GM21723 (cell line): ENCODE measurements at regions not wholly inside any gene's neighbourhood (a gene's known extent, or its start where the extent isn't known, plus 50 kb on each side); places are given as distances from the start of the nearest gene placed in this dataset.
"Not testable (repeated sequence)": the region's sequence is repeated elsewhere in the genome, so short reads cannot be mapped to it uniquely, and the experiment has no call there.

Experiments
- ATAC-seq: cut with Tn5 transposase; IDR thresholded peaks from one replicate; pipeline ENCODE4 v1.9.1; 2021; ENCODE audit warnings: mild to moderate bottlenecking, moderate library complexity; ENCODE audit not compliant: unreplicated experiment

DNA sequence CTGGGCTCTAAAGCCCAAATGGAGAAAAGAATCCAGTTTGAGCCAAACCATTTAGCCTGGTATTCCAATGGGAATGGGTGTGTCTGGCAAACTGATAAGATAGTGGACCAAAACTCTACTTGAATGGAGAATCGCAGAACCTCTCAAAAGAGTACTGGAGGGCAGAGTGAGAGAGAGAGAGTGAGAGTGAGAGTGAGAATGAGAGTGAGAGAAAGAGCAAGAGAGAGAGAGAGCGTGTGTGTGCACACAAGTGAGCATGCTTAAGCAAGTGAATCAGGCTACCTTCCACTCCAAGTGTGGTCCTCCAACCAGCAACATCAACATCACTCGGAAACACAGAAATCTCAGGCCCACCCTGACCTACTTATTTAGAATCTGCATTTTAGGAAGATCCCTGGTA, 58.8 kb downstream of the UQCRFS1 start:
- no peak for ATAC-seq

DNA sequence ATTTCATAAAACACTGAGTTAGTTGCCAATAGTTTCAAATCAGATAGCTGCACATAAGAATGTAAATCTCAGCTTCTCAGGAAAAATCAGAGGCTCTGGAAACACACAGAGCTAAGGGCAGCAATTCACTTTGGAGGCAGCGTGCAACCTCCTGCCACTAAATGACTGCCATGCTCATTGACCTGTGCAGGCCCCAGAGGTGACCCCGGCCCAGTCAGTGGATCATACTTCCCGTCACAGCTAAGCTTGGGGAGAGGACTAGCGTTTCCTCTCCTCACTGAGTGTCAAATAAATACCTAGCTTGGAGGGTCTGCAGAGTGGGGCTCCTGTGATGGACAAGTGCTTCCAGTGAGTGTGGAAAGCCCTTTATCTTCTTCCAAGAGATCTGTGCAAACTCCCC, 67.2 kb downstream of the UQCRFS1 start:
- no peak for ATAC-seq

DNA sequence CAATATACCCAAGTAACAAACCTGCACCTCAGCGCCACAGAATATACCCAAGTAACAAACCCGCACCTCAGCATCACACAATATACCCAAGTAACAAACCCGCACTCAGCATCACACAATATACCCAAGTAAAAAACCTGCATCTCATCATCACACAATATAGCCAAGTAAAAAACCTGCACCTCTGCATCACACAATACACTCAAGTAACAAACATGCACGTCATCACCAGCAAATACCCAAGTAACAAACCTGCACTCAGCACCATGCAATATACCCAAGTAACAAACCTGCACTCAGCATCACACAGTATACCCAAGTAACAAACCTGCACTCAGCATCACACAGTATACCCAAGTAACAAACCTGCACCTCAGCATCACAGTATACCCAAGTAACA, 69.8 kb downstream of the UQCRFS1 start:
- ATAC-seq: no peak

DNA sequence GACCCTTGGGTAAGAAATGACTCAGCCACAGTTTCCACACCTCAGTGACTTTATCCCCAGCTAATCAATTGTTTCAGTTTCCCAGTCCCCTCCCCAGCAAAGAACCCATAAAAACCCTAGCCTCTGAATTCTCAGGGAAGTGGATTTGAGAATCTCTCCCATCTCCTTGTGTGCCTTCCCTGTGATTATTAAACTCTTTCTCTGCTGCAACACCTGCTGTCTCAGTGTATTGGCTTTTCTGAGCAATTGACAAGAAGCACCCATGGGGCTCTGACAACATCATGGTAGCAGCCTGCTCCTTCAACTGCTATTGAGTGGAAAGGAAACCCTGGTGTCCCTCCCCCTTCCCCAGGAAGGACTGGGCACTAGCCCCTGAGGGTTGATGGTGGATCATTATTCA, 73.7 kb downstream of the UQCRFS1 start:
- no peak for ATAC-seq

DNA sequence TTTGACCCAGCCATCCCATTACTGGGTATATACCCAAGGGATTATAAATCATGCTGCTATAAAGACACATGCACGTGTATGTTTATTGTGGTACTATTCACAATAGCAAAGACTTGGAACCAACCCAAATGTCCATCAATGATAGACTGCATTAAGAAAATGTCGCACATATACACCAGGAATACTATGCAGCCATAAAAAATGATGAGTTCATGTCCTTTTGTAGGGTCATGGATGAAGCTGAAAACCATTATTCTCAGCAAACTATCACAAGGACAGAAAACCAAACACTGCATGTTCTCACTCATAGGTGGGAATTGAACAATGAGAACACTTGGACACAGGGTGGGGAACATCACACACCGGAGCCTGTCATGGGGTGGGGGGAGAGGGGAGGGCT, 74.7 kb downstream of the UQCRFS1 start:
- not testable (repeated sequence) for ATAC-seq

DNA sequence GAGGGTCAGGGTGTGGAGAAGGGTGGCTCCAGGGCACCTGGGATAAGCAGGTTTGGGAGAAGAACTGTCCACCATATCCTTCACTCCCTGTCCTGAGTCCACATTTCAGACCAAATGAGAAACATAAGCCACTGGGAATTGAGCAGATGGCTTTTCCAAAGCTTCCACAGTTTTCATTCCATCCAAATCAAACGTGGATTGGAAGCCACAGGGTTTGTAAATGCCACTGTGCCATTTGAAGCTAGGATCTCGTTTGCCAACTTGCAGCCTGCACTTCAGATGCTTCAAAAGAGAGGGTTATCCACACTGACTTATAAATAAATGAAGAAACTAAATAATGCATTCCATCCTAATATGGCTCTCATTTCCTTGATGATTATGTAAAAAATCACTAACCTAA, 81.5 kb downstream of the UQCRFS1 start:
- no peak for ATAC-seq

DNA sequence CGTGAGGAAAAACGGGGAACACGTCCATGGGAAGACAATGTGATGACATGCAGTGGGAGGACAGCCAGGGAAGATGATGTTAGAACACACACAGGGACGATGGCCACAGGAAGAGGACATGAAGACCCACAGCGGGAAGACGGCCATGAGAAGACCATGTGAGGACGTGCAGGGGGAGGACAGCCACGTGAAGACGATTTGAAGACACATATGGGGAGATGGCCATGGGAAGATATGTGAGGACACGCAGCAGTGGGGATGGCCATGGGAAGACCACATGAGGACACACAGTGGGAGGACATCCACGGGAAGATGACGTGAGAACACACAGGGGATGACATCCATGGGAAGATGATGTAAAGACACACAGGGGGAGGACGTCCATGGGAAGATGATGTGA, 83.8 kb downstream of the UQCRFS1 start:
- no peak for ATAC-seq

DNA sequence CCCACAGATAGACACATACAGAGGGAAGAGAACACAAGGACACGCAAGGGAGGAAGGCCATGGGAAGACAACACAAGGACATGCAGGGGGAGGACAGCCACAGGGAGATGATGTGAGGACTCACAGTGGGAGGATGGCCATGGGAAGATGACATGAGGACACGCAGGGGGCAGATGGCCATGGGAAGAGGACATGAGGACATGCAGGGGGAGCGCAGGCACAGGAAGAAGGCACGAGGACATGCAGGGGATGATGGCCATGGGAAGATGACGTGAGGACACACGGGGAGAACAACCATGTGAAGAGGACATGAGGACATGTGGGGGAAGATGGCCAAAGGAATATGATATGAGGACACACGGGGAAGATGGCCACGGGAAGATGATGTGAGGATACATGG, 84.7 kb downstream of the UQCRFS1 start:
- no peak for ATAC-seq

DNA sequence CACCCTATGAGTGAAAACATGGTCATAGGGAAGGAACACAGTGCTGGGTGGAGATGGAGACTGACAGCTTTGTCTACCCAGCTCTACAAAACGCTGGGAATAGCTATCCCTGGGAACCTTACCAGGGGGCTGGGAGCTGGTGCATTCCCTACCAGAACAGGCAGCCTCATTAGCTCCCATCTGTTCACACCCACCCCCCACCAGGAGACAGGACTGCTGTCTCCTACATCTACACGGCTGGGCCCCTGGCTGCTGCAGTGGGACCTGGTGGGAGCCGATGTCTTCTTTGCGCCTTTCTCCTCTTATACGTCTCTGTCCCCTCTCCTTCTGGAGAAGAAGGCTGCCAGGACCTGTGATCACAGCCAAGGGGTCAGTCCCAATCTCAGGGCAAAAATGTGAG, 90.8 kb downstream of the UQCRFS1 start:
- ATAC-seq: no peak

DNA sequence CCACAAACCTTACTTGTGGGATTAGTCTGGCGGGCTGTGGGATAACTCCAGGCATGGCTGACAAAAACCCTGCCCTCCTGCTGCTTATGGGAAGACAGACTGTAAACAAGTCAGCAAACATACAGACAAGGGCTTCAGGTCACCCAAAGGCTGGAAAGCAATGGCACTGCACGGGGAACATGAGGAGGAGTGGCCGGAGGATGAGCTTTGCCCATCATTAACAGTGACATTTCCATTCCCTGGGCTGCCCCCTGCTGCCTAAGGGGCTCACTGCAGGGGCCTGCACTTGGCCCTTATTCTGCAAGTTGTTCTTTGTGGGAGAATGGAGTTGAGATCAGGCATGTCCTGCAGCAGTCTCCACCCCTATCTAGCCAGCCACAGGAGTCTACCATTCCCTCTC, 91.3 kb downstream of the UQCRFS1 start:
- ATAC-seq: no peak

DNA sequence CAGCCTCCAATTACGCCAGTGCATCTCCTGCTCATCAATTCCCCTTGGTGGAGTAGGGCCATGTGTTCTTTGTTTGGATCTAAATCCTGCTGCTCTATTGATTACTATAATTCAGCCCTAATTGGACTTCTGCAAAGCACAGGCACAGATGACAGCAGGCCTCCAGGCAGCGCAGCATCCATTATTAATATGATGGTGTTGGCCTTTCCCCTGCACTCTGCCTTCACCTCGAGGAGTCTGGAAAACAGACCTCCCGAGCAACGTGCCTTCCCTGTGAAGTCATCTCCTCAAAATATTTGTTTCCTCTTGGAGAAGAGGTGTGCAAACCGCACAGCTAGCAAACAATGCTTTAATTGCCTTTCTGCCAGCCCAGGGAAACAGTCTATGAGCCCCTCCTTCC, 92.5 kb downstream of the UQCRFS1 start:
- ATAC-seq: no peak

DNA sequence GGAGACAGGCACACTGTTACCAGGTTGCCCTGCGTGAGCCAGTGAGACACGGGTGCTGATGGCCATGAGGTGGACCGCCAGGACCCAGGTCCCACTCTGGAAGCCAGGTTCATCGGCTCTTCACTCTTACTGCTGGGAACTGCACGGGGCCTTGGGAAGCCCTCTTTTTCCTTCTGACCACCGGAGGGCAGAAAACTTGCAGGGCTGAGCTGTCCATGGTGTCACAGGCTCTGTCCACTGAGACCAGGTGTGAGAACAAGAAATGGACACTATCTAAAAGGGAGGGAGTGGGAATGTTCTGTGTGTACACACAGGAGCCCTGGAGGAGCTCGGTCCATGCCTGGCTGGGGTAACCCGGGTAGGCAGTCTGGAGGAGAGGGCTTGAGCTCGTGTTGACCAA, 93.4 kb downstream of the UQCRFS1 start:
- ATAC-seq: no peak

DNA sequence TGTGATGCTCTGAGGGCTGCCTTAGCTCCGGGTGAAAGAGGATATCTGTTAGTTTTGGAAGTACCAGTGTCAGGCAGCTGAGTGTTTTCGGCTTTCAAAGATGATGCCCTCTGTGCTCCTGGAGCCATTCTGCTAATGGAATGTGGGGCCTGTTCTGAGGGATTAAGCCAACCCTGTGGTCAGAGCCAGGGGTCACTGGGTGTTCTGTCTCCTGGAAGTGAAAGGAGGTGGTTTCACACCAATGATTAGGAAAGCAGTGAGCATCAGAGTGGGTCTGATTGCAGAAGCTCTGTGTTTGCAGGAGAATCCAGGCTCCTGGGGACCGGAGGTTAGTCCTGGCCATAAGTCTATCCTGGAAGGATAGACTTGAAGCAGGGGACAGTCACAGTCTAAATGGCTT, 94.6 kb downstream of the UQCRFS1 start:
- ATAC-seq: no peak

DNA sequence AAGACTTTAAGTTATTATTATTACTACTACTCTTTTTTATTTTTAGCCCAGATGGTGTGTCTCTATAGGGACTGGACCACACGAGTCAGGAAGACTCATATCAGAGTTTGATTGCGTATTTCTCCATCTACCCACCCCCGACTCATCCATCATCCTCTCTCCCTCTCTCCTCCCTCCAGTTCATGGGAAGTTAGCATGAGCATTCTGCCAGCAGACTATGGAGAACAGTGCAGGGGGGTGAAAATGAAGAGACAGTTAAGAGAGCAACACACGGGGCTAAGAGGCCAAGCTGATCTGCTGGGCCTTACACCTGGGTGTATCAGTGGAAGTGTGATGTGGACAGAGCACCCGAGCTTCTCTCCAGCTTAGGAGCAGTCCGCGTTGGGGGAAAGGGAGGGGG, 95.0 kb downstream of the UQCRFS1 start:
- ATAC-seq: no peak

DNA sequence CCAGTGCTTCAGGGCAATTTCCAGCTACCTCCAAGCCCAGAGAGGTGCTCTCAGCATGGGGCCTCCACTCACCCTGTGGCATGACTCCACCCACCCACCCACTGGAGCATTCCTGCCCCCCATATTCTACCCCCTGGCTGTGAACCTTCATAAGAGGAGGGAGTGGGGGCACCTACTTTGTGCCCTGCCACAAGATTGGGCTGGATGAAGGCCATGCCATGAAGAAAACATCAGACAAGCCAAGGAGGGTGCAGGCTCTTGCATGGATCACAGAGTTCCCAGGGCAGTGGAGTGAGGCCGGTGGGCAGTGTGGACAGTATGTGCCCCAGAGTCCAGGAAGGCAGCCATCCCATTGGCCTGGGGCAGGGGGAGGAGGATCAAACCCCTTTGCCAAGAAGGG, 97.8 kb downstream of the UQCRFS1 start:
- no peak for ATAC-seq

DNA sequence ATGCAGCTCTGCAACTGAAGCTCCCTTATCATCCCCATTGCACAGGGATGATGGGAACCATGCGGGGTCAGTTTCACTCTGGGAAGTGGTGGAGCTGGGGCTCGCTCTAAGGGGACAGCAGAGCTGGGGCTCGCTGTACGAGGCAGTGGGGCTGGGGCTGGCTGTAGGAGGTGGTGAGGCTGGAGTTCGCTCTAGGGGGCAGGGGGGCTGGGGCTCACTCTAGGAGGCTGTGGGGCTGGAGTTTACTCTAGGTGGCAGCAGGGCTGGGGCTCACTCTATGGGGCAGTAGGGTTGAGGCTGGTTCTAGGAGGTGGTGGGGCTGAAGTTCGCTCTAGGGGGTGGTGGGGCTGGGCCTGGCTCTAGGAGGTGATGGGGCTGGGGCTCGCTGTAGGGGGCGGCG, 99.1 kb downstream of the UQCRFS1 start:
- no peak for ATAC-seq

DNA sequence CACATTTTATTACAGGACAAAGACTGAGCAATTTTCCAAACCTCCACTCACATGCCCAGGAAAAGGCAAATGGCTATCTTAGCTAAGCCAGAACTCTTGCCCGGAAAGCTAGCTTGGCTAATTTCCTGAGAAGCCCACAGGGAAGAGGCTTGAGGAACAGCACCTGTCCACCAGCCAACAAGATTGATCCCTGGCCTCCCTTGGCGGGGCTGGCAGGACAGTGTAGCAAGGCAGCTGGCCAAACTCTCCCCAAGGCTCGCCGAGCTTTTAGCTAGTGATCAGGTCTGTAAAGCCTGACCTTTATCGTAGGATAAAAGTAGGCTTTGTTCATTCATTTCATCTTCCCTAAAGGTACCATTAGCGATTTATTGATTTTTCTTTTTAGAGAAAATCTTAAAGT, 101.4 kb downstream of the UQCRFS1 start:
- no peak for ATAC-seq

DNA sequence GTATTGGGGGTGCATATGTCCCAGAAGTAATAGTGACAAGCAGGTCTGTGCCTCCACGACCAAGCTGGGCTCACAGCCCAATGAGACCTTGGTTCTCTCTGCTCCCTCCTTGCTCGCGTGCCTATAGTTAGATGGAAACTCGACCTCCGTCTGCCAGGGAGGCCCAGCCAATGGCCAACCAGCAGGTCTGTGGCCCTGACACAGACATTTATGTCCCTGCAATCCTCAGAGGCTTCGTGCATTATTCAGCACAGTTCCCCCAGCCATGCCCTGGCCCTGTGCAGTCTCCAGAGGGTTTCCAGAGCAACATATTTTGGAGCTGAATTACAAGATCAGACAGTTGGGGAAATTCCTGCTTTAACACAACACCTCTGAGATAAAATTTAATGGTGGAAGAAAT, 105.1 kb downstream of the UQCRFS1 start:
- ATAC-seq: no peak

DNA sequence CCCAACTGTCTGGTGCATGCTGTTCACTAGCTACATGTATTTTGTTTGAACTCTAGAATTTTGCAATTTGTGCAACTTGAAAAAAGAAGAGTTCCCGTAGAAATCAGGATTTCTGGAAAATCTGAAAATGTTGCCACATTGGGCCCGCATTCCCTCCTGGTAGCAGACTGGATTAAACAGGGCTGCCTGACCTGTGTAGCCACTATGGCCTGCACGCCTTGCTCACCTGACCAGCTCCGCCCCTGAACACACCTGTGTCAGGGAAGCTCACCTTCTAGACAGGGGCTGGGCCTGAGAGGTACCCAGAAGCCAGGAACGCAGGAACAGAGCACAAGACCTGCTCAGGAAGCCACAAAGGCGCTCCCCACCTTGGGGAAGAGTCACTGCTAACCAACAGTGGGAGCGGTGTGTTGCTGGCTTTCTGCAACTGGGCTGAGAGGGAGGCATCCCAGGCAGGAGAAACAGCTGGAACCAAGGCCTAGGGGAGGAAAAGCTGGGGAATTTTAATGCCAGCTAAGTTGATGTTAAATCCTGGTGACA, 106.5 kb downstream of the UQCRFS1 start:
- no peak for ATAC-seq

DNA sequence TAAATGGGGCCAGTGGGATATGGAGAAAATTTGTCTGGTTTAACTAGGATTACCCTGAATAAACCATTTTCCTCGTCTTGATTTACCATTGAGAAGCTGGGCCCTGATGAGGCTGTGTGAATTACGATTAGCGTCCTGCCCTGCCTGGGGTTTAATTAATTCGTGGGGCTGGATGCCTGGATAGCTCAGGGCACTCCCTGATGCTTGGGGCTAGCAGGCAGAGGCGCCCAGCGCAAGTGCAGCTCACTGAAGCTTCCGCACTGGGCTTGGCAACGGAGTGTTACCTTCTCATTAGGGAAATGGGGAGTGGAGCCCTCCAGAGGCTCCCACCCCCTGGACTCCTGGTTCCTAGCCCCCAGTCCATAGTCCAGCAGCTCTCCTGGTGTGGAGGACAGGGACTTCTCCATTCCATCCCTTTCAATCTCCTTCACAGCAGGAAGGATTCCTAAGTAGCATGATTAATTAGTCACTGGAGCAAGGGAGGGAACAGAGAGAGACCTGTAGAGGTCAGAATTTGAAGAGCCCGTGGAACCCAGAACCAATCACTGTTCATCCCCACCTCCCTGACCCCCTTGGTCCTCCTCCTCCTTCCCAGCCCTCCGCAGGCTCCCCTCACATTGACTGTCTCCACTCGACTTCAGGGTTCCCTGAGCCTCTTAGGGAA, 107.2 kb downstream of the UQCRFS1 start:
- ATAC-seq: no peak

DNA sequence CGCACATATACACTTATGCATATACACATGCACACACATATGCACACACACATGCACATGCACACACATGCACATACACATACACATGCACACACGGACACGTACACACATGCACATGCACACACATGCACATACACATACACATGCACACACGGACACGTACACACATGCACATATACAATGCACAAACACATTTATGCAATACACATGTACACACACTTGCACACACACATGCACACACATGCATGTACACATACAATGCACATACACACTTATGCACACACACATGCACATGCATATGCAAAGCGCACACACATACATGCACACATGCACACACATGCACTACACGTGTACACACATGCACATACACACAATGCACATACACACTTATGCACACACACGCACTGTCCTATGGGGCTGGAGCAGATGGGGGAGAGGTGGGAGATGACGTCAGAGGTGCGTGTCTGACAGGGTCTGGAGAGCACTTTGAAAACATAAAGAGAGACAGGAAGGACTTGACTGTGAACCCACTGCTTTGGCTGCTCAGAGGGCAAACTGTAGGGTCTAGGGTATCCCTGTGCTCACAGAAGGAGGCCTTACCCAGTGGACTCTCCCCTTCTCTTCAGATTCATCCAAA, 108.2 kb downstream of the UQCRFS1 start:
- no peak for ATAC-seq

DNA sequence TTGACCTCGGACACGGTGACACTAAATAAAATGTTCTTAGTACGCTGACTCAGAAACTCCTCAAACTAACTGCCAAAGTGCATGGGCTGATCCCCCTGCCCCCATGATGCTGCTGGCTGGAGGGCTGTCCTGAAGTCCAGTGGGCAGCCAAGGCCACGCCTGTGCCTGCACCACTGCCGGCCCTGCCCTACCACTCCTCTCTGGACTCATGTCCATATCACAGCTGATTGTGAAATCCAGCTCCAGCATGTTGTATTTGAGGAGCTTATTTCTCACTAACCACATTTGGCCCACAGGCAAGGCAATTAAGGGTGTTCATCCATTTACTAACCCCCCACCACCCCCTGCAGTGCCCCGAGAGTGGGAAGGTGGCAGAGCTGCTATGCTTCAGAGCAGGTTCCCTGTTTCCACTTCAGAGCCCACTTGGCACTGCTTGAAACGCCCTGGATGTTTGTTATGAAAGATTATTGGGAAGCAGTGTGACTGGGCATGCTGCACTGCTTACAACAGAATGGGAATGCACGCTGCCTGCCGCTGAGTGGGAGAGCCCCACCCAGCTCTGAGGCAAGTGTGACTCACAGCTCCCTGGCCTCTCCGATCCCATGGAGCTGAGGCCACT, 114.0 kb downstream of the UQCRFS1 start:
- no peak for ATAC-seq
